HEK293T (cell line): ENCODE measurements at regions not wholly inside any gene's neighbourhood (a gene's known extent, or its start where the extent isn't known, plus 50 kb on each side); places are given as distances from the start of the nearest gene placed in this dataset.

Experiments used
- BHLHE40 ChIP-seq: fragments of 450-650 bp; IDR thresholded peaks from 2 replicates; pipeline ENCODE4 v1.6.1; 2016; ENCODE audit warnings: mild to moderate bottlenecking, moderate library complexity, borderline replicate concordance
- CTBP1 ChIP-seq: fragments of 450-650 bp; IDR thresholded peaks from 2 replicates; pipeline ENCODE4 v1.6.1; 2016; ENCODE audit warnings: borderline replicate concordance
- ELF4 ChIP-seq: fragments of 450-650 bp; IDR thresholded peaks from 2 replicates; pipeline ENCODE4 v1.6.1; 2017; ENCODE audit warnings: antibody characterized with exemption
- FOXA1 ChIP-seq: fragments of 450-650 bp; IDR thresholded peaks from 2 replicates; pipeline ENCODE4 v1.6.1; 2016; ENCODE audit warnings: mild to moderate bottlenecking
- FOXK2 ChIP-seq: fragments of 450-650 bp; IDR thresholded peaks from 2 replicates; pipeline ENCODE4 v1.6.1; 2016; ENCODE audit warnings: mild to moderate bottlenecking
- FOXM1 ChIP-seq: fragments of 450-650 bp; IDR thresholded peaks from 2 replicates; pipeline ENCODE4 v1.6.1; 2017; ENCODE audit warnings: mild to moderate bottlenecking, borderline replicate concordance
- L3MBTL2 ChIP-seq: fragments of 450-650 bp; conservative IDR thresholded peaks from 2 replicates; pipeline ENCODE4 v1.6.1; 2016; ENCODE audit warnings: mild to moderate bottlenecking
- LEF1 ChIP-seq: fragments of 450-650 bp; IDR thresholded peaks from 2 replicates; pipeline ENCODE4 v1.6.1; 2017; ENCODE audit warnings: mild to moderate bottlenecking, borderline replicate concordance
- SP1 ChIP-seq: fragments of 450-650 bp; IDR thresholded peaks from 2 replicates; pipeline ENCODE4 v1.6.1; 2017
- TARDBP ChIP-seq: fragments of 450-650 bp; IDR thresholded peaks from 2 replicates; pipeline ENCODE4 v1.6.1; 2016
- ZNF384 ChIP-seq: fragments of 450-650 bp; IDR thresholded peaks from 2 replicates; pipeline ENCODE4 v1.6.1; 2016
- TF ChIP-seq, protein P1 (sequence below): fragments of 450-650 bp; IDR thresholded peaks from 2 replicates; pipeline ENCODE4 v1.6.1; 2016

DNA sequence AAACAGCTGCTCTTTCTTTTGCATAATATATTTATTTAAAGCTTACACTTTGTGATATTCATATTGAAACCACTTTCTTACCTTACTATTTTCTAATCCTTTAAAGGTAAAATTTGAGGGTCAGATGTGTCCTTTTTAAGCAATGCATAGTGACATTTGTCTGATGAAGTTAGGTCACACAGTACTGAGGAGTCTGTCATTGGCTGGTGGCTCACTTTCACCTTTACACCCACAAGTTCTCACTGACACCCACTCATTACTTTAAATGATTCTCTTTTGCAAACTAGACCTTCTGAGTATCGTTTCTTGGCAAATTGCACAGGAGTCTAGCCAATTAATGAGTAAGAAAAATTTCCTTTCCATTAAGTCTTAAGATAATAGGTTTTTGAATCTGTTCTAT, 758.3 kb upstream of the ARPP21 start:
- no peak for TF ChIP-seq FOXM1
- no peak for TF ChIP-seq LEF1
- no peak for TF ChIP-seq FOXA1
- TF ChIP-seq BHLHE40 = no peak
- TF ChIP-seq, protein P1, sequence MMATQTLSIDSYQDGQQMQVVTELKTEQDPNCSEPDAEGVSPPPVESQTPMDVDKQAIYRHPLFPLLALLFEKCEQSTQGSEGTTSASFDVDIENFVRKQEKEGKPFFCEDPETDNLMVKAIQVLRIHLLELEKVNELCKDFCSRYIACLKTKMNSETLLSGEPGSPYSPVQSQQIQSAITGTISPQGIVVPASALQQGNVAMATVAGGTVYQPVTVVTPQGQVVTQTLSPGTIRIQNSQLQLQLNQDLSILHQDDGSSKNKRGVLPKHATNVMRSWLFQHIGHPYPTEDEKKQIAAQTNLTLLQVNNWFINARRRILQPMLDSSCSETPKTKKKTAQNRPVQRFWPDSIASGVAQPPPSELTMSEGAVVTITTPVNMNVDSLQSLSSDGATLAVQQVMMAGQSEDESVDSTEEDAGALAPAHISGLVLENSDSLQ = no peak
- no peak for TF ChIP-seq ELF4
- no peak for TF ChIP-seq CTBP1
- no peak for TF ChIP-seq SP1
- no peak for TF ChIP-seq L3MBTL2
- no peak for TF ChIP-seq TARDBP
- TF ChIP-seq FOXK2 = no peak
- no peak for TF ChIP-seq ZNF384
